ENCODE measurements at regions not wholly inside any gene's neighbourhood (a gene's known extent, or its start where the extent isn't known, plus 50 kb on each side); places are given as distances from the start of the nearest gene placed in this dataset.

- H3K4me3 ChIP-seq = no peak overlapping the region
- H3K9ac ChIP-seq (ENCODE audit: insufficient read depth in 1 of 2, low read depth in 2 of 2, low read length in 2 of 2) = no peak overlapping the region
- no peak for DNase-seq (ENCODE audit: extremely low read depth in 1 of 4, low spot score in 3 of 4)
- no peaks in the 10 kb centered on the region for H3K27me3 ChIP-seq (ENCODE audit: control insufficient read depth in 2 of 2, insufficient read depth in 2 of 2, low read length in 2 of 2)
- no peak overlapping the region for H3K4me2 ChIP-seq (ENCODE audit: insufficient read depth, low read length)
- no peak for ATAC-seq
- intact Hi-C loops (cut with micrococcal nuclease) = no loop called here
- no peaks in the 10 kb centered on the region for H3K79me2 ChIP-seq (ENCODE audit: control insufficient read depth, insufficient read depth, low read length)
- H3K27ac ChIP-seq (ENCODE audit: extremely low read depth, low read depth, low read length) = no peak overlapping the region
- H3K9me1 ChIP-seq (ENCODE audit: control insufficient read depth, insufficient read depth, low read length) = no peaks in the 10 kb centered on the region
- ChIA-PET CTCF (ENCODE audit: low intra/inter-chr PET ratio) (no interaction called here), POLR2A (no interaction called here)
- H2AFZ ChIP-seq (ENCODE audit: low read depth, low read length) = no peak overlapping the region
- no TSS peak for BruUV-seq (replicated peaks)
- no peaks in the 10 kb centered on the region for H3K9me3 ChIP-seq (replicated peaks; ENCODE audit: control insufficient read depth, insufficient read depth, low read depth, low read length)
- no peaks in the 10 kb centered on the region for H4K20me1 ChIP-seq (replicated peaks; ENCODE audit: control insufficient read depth, insufficient read depth, low read length)
- no peaks in the 10 kb centered on the region for H3K4me1 ChIP-seq (replicated peaks in 1 of 2; ENCODE audit: control insufficient read depth in 2 of 2, insufficient read depth in 2 of 2, low read length in 2 of 2)
- no peak for TF ChIP-seq MYC (IDR thresholded peaks at IDR 0.05; ENCODE audit: low read depth, low read length)
- TF ChIP-seq MYC (CRISPR knock-in tag; IDR thresholded peaks at IDR 0.05; ENCODE audit: borderline replicate concordance, low read depth) = no peak
- TF ChIP-seq ZNF696 (CRISPR knock-in tag; conservative IDR thresholded peaks at IDR 0.05) = no peak
- WGBS (ENCODE audit: insufficient coverage, low coverage, missing lambda C conversion rate) = 0% methylated on average over 1 of the region's 1 CpG
- no peak for FAIRE-seq
- H3K36me3 ChIP-seq (ENCODE audit: control insufficient read depth, insufficient read depth, low read length) = no peaks in the 10 kb centered on the region
- in situ Hi-C loops (cut with MboI) = no loop called here
These were observed 581.7 kb downstream of the CSNK1G3 start for GRCh38 chr5:124093658-124094057.

- H3K27ac ChIP-seq (ENCODE audit: extremely low read depth, low read depth, low read length) = no peak overlapping the region
- in situ Hi-C loops (cut with MboI) (no loop called here), intact Hi-C loops (cut with micrococcal nuclease) (no loop called here)
- DNase-seq (ENCODE audit: extremely low read depth in 1 of 4, low spot score in 3 of 4) = no peak
- ChIA-PET POLR2A (no interaction called here), CTCF (ENCODE audit: low intra/inter-chr PET ratio) (no interaction called here)
- H3K9me3 ChIP-seq (replicated peaks; ENCODE audit: control insufficient read depth, insufficient read depth, low read depth, low read length) = no peaks in the 10 kb centered on the region
- H3K9ac ChIP-seq (ENCODE audit: insufficient read depth in 1 of 2, low read depth in 2 of 2, low read length in 2 of 2) = no peak overlapping the region
- H3K27me3 ChIP-seq (ENCODE audit: control insufficient read depth in 2 of 2, insufficient read depth in 2 of 2, low read length in 2 of 2) = no peaks in the 10 kb centered on the region
- no peaks in the 10 kb centered on the region for H3K9me1 ChIP-seq (ENCODE audit: control insufficient read depth, insufficient read depth, low read length)
- no peaks in the 10 kb centered on the region for H3K36me3 ChIP-seq (ENCODE audit: control insufficient read depth, insufficient read depth, low read length)
- H4K20me1 ChIP-seq (replicated peaks; ENCODE audit: control insufficient read depth, insufficient read depth, low read length) = no peaks in the 10 kb centered on the region
- ATAC-seq = no peak
- H3K4me2 ChIP-seq (ENCODE audit: insufficient read depth, low read length) = no peak overlapping the region
- no peak for FAIRE-seq
- TF ChIP-seq CREB1 (IDR thresholded peaks at IDR 0.05) (no peak), CREB1 (CRISPR knock-in tag; IDR thresholded peaks at IDR 0.05) (no peak), ZNF75A (CRISPR knock-in tag; IDR thresholded peaks at IDR 0.05) (no peak), YBX1 (IDR thresholded peaks at IDR 0.05) (no peak), ZNF512 (tag; IDR thresholded peaks at IDR 0.05) (no peak), POLR2G (IDR thresholded peaks at IDR 0.05; ENCODE audit: low read depth, low read length) (no peak), HMGXB4 (CRISPR knock-in tag; IDR thresholded peaks at IDR 0.05) (no peak), ZBTB1 (CRISPR knock-in tag; IDR thresholded peaks at IDR 0.05; ENCODE audit: borderline replicate concordance, low read depth) (no peak), DDX20 (tag; IDR thresholded peaks at IDR 0.05; ENCODE audit: low read depth) (no peak), BCL6 (CRISPR knock-in tag; IDR thresholded peaks at IDR 0.05) (no peak), RBM17 (IDR thresholded peaks at IDR 0.05; ENCODE audit: borderline replicate concordance, low read depth, low read length) (no peak), ZNF184 (CRISPR knock-in tag; IDR thresholded peaks at IDR 0.05) (no peak)
- BruUV-seq (replicated peaks) = no TSS peak
- no peak overlapping the region for H3K4me3 ChIP-seq
- H3K79me2 ChIP-seq (ENCODE audit: control insufficient read depth, insufficient read depth, low read length) = no peaks in the 10 kb centered on the region
- 0% methylated on average over 3 of the region's 3 CpGs for WGBS (ENCODE audit: insufficient coverage, low coverage, missing lambda C conversion rate)
- no peaks in the 10 kb centered on the region for H3K4me1 ChIP-seq (replicated peaks in 1 of 2; ENCODE audit: control insufficient read depth in 2 of 2, insufficient read depth in 2 of 2, low read length in 2 of 2)
- no peak overlapping the region for H2AFZ ChIP-seq (ENCODE audit: low read depth, low read length)
These were observed 578.1 kb downstream of the CSNK1G3 start for GRCh38 chr5:124090115-124090514.

Data from K562 (cell line).